CD4-positive, alpha-beta T cell (primary cell): ENCODE measurements at regions not wholly inside any gene's neighbourhood (a gene's known extent, or its start where the extent isn't known, plus 50 kb on each side); places are given as distances from the start of the nearest gene placed in this dataset.

Source experiments
- ATAC-seq: fragments of 200-7000 bp; cut with Tn5 transposase; one replicate; pipeline ENCODE4 v1.10.0; 2022; ENCODE audit warnings: mild to moderate bottlenecking; ENCODE audit not compliant: poor library complexity
- CTCF ChIA-PET: fragments of 350-600 bp; sonication (Branson Sonifier 250); formaldehyde crosslinking; loops from one replicate; lab custom pipeline; 2021; ENCODE audit warnings: antibody characterized with exemption, inconsistent platforms; lab: Charles Lee
- POLR2A ChIA-PET: fragments of 350-600 bp; sonication (Branson Sonifier 250); formaldehyde crosslinking; loops from one replicate; lab custom pipeline; 2021; ENCODE audit warnings: antibody characterized with exemption, inconsistent platforms; lab: Charles Lee
- DNase-seq, 14 experiments: peaks; one replicate each; pipeline ENCODE4 v3.0.0-alpha.2; 2013 to 2020; ENCODE audit warnings: mixed read lengths in 2 of 14
- H3K27ac ChIP-seq, 2 donors: one replicate each; pipeline versions ENCODE4 v1.5.1 to v1.7.0; 2013; ENCODE audit warnings: low read length in 2 of 2, low read depth in 1 of 2, mild to moderate bottlenecking in 1 of 2
- H3K27me3 ChIP-seq, 2 experiments: 1 replicate in 1 of 2; 2 replicates in 1 of 2; pipeline versions ENCODE4 v1.6.1 to v1.7.0; 2013; ENCODE audit warnings: low read length in 2 of 2, control low read depth in 1 of 2, mild to moderate bottlenecking in 1 of 2, moderate library complexity in 1 of 2; ENCODE audit not compliant: insufficient read depth in 2 of 2, control insufficient read depth in 1 of 2
- H3K36me3 ChIP-seq: one replicate; pipeline ENCODE4 v1.6.1; 2013; ENCODE audit warnings: low read length, control low read depth; ENCODE audit not compliant: insufficient read depth
- H3K4me1 ChIP-seq: one replicate; pipeline ENCODE4 v1.6.1; 2013; ENCODE audit warnings: low read length, control low read depth; ENCODE audit not compliant: insufficient read depth
- H3K4me3 ChIP-seq: one replicate; pipeline ENCODE4 v1.5.1; 2013; ENCODE audit warnings: mild to moderate bottlenecking, low read length, moderate library complexity
- H3K9me3 ChIP-seq, 2 experiments: 1 replicate in 1 of 2; 2 replicates in 1 of 2; pipeline versions ENCODE4 v1.6.1 to v1.7.0; 2013; ENCODE audit warnings: low read length in 2 of 2, mild to moderate bottlenecking in 2 of 2, control low read depth in 1 of 2, moderate library complexity in 1 of 2; ENCODE audit not compliant: control insufficient read depth in 1 of 2, insufficient read depth in 1 of 2
- H3K27ac Mint-ChIP-seq: one replicate; pipeline ENCODE4 v1.8.0; 2020; ENCODE audit warnings: mixed read lengths
- H3K27me3 Mint-ChIP-seq: one replicate; pipeline ENCODE4 v1.8.0; 2021; ENCODE audit warnings: mixed read lengths
- H3K36me3 Mint-ChIP-seq: one replicate; pipeline ENCODE4 v1.8.0; 2021; ENCODE audit warnings: low read depth, mixed read lengths
- H3K4me1 Mint-ChIP-seq: one replicate; pipeline ENCODE4 v1.8.0; 2021; ENCODE audit warnings: low read depth, mixed read lengths
- H3K4me3 Mint-ChIP-seq: one replicate; pipeline ENCODE4 v1.8.0; 2020; ENCODE audit warnings: mild to moderate bottlenecking, mixed read lengths
- H3K9me3 Mint-ChIP-seq: one replicate; pipeline ENCODE4 v1.8.0; 2020; ENCODE audit warnings: mixed read lengths
- intact Hi-C, 2 experiments: fragments of 100-400 bp; cut with DNase I in 1 of 2; cut with micrococcal nuclease in 1 of 2; formaldehyde crosslinking; loops; one replicate each; pipeline versions ENCODE4 v1.15.1 to v1.9.0; 2023 to 2025; cut with DNase I, micrococcal nuclease
- TF ChIP-seq, protein P1 (sequence below): fragments of 200-600 bp; IDR thresholded peaks from one replicate; pipeline ENCODE4 v1.8.0; 2022; ENCODE audit warnings: antibody characterized with exemption, mild to moderate bottlenecking

DNA sequence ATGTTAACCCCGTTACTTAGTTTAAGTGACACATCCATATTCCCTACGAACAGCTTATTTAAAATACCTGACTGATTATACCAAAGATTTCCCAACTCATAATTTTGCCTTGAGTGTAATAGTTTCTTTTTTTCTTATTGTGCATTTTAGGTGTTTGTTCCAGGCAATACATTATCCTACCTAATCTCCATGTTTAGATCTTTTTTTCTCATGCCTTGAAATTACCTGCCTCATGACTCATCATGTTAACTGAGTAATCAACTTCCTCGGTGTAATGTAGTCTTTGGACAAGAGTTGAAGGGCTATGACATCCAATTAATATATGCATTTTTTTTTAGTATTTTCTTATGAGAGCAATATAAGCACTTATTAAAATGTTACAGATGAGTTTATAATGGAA is 228.7 kb upstream of the ANKRD50 start:
- DNase-seq (no peak), ATAC-seq (no peak)
- Histone ChIP-seq H3K36me3 (no peaks in the 10 kb centered on the region), H3K4me1 (no peaks in the 10 kb centered on the region), H3K27me3 (no peaks in the 10 kb centered on the region), H3K9me3 (peaks cover 0 to 7% of the 10 kb centered on the region in 2 experiments), H3K27ac (no peak overlapping the region), H3K4me3 (no peak overlapping the region)
- intact Hi-C loops, result no loop called here
- Mint-ChIP-seq H3K36me3 (no peaks in the 10 kb centered on the region), H3K9me3 (no peaks in the 10 kb centered on the region), H3K27ac (no peak overlapping the region), H3K4me3 (no peak overlapping the region), H3K4me1 (no peaks in the 10 kb centered on the region), H3K27me3 (no peaks in the 10 kb centered on the region)
- TF ChIP-seq, protein P1, sequence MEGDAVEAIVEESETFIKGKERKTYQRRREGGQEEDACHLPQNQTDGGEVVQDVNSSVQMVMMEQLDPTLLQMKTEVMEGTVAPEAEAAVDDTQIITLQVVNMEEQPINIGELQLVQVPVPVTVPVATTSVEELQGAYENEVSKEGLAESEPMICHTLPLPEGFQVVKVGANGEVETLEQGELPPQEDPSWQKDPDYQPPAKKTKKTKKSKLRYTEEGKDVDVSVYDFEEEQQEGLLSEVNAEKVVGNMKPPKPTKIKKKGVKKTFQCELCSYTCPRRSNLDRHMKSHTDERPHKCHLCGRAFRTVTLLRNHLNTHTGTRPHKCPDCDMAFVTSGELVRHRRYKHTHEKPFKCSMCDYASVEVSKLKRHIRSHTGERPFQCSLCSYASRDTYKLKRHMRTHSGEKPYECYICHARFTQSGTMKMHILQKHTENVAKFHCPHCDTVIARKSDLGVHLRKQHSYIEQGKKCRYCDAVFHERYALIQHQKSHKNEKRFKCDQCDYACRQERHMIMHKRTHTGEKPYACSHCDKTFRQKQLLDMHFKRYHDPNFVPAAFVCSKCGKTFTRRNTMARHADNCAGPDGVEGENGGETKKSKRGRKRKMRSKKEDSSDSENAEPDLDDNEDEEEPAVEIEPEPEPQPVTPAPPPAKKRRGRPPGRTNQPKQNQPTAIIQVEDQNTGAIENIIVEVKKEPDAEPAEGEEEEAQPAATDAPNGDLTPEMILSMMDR, result no peak
- ChIA-PET POLR2A (no interaction called here), CTCF (no interaction called here)

DNA sequence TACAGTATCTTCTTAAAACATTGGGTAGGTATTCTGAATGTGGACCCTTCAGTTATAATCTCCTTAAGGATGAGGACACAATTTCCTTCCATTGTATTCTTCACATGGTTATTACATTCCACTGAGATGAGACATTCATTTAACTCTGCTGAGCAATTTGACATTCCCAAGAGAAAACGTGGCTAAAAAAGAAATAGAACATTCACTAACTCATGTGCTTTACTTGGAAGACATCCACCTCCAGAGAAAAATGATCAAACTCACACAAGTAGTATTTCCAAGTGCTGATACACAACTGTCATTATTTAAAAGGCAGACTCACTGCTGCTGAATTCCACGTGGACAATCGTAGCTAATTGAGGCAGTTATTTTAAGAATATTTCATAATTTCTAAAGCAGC is 227.9 kb upstream of the ANKRD50 start:
- TF ChIP-seq, protein P1, result no peak
- H3K27ac Mint-ChIP-seq, result no peak overlapping the region
- no peak overlapping the region for H3K4me3 Mint-ChIP-seq

DNA sequence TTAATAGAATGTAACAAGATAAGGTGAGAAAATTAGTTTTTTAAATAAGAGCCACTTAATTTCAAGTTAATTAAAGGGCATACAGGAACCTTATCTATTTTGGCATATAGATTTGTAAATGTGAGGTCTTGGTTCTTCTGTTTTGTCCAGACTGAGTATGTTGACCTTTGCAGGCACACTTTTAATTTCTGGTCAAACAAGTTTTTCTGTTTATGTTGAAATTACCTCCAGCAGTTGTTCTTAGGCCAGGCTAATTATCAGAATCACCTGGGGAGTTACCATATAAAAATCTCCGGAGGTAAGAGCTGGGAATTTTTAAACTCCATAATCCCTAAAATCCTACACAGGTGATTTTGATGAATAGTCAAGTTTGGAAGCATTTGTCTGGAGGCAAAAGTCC is 227.4 kb upstream of the ANKRD50 start:
- intact Hi-C loops, result no loop called here
- Mint-ChIP-seq H3K4me3 (no peak overlapping the region), H3K27me3 (no peaks in the 10 kb centered on the region), H3K27ac (no peak overlapping the region), H3K9me3 (no peaks in the 10 kb centered on the region), H3K4me1 (no peaks in the 10 kb centered on the region), H3K36me3 (no peaks in the 10 kb centered on the region)
- ATAC-seq, result no peak
- H3K36me3 ChIP-seq, result no peaks in the 10 kb centered on the region
- H3K4me3 ChIP-seq, result no peak overlapping the region
- no peaks in the 10 kb centered on the region for H3K27me3 ChIP-seq
- peaks cover 0 to 7% of the 10 kb centered on the region in 2 experiments for H3K9me3 ChIP-seq
- H3K27ac ChIP-seq, result no peak overlapping the region
- H3K4me1 ChIP-seq, result no peaks in the 10 kb centered on the region
- ChIA-PET POLR2A (no interaction called here), CTCF (no interaction called here)
- DNase-seq, result no peak
- TF ChIP-seq, protein P1, result no peak

More for the DNA sequence above, 227.9 kb upstream of the ANKRD50 start:
- Histone ChIP-seq H3K27ac (no peak overlapping the region), H3K9me3 (peaks cover 0 to 7% of the 10 kb centered on the region in 2 experiments), H3K36me3 (no peaks in the 10 kb centered on the region), H3K27me3 (no peaks in the 10 kb centered on the region), H3K4me3 (no peak overlapping the region), H3K4me1 (no peaks in the 10 kb centered on the region)
- DNase-seq (no peak), ATAC-seq (no peak)
- intact Hi-C loops, result no loop called here
- Mint-ChIP-seq H3K36me3 (no peaks in the 10 kb centered on the region), H3K9me3 (no peaks in the 10 kb centered on the region), H3K4me1 (no peaks in the 10 kb centered on the region), H3K27me3 (no peaks in the 10 kb centered on the region)
- CTCF ChIA-PET, result no interaction called here
- POLR2A ChIA-PET, result no interaction called here
